IPS DF 6.9 (cell line): ENCODE measurements at regions not wholly inside any gene's neighbourhood (a gene's known extent, or its start where the extent isn't known, plus 50 kb on each side); places are given as distances from the start of the nearest gene placed in this dataset.

Experiments
- DNase-seq: peaks from one replicate; pipeline ENCODE4 v3.0.0-alpha.2; 2013; ENCODE audit warnings: low read depth, low spot score
- H3K27ac ChIP-seq: one replicate; pipeline ENCODE4 v1.5.1; 2013; ENCODE audit warnings: low read length, control low read depth
- H3K27me3 ChIP-seq: 2 replicates; pipeline ENCODE4 v1.6.1; 2013; ENCODE audit warnings: mild to moderate bottlenecking, low read length; ENCODE audit not compliant: control insufficient read depth, insufficient read depth
- H3K36me3 ChIP-seq: 2 replicates; pipeline ENCODE4 v1.6.1; 2013; ENCODE audit warnings: low read length; ENCODE audit not compliant: control insufficient read depth, insufficient read depth
- H3K4me1 ChIP-seq: 2 replicates; pipeline ENCODE4 v1.6.1; 2013; ENCODE audit warnings: low read length; ENCODE audit not compliant: control insufficient read depth, insufficient read depth
- H3K4me3 ChIP-seq: 2 replicates; pipeline ENCODE4 v1.5.1; 2013; ENCODE audit warnings: mild to moderate bottlenecking, low read length
- H3K9me3 ChIP-seq: 2 replicates; pipeline ENCODE4 v1.6.1; 2013; ENCODE audit warnings: low read length, inconsistent platforms; ENCODE audit not compliant: control insufficient read depth, insufficient read depth
- WGBS: extraction: QIAGEN DNeasy Blood & Tissue Kit; methylation state at CpG from one replicate; pipeline ENCODE4 v1.1.7; 2013; ENCODE audit warnings: mixed read lengths, missing lambda C conversion rate; ENCODE audit not compliant: insufficient read length, insufficient coverage; 5-methylcytosine and 5-hydroxymethylcytosine counted together

DNA sequence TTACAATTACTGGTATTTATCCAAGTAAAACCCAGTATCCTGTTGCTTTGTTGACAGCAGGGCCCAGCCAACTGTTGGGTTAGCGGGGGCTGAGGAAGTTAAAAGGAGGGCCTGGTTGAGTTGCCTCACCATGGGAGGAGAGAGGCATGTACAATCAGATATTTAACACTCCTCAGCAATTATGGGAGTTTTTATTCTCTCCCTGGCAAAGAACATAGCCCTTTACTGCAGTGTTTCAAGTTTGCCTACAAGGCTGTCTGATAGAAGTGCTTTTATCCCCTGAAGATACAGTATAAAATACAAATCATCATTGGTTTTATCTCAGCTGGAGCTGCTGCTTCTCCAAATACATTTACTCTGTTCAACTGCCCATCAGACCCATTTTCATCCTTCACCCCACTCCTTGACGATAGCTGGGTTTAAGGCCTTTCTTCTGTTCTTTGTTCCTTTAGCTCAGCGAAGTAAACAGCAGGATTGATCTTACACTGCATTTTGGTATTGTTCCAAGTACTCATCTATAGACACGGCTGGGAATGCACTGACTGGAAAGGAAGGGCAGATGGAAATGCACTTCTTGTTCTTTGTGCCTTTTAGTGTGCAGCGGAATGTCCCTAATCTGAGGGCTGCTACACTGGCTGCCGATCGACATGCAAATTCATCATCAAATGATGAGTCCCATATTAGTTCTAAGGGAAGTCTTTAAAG is 402.5 kb upstream of the SPRED2 start:
- H3K36me3 ChIP-seq, result no peaks in the 10 kb centered on the region
- H3K27ac ChIP-seq, result no peak overlapping the region
- H3K4me1 ChIP-seq, result no peaks in the 10 kb centered on the region; the same call in 1 of the 2 replicates
- no peaks in the 10 kb centered on the region for H3K9me3 ChIP-seq
- H3K4me3 ChIP-seq, result no peak overlapping the region
- no CpG with 5 or more reads among the region's 7 CpGs for WGBS
- no peaks in the 10 kb centered on the region for H3K27me3 ChIP-seq
- no peak for DNase-seq

DNA sequence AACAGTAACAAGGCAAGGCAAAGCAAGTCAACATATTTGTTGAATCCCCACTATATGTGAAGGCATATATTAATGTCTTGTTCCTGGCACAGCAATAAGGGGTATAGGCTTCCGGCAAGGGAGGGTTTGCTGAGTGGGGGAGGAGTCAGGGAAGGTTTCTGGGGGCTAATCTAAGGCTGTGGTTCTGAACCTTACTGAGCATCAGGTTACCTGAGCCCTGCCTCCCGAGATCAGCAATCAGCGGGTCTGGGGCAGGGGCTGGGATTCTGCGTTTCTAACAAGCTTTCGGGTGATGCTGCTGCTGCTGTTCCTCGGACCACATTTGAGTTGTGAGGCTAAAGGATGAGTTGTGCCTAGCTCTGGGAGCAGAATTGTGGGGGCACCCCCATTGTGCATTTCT is 401.7 kb upstream of the SPRED2 start:
- Histone ChIP-seq H3K27me3 (no peaks in the 10 kb centered on the region), H3K9me3 (no peaks in the 10 kb centered on the region), H3K4me1 (no peaks in the 10 kb centered on the region; the same call in 1 of the 2 replicates), H3K4me3 (no peak overlapping the region), H3K27ac (no peak overlapping the region), H3K36me3 (no peaks in the 10 kb centered on the region)
- DNase-seq, result no peak
- no CpG with 5 or more reads among the region's 6 CpGs for WGBS

DNA sequence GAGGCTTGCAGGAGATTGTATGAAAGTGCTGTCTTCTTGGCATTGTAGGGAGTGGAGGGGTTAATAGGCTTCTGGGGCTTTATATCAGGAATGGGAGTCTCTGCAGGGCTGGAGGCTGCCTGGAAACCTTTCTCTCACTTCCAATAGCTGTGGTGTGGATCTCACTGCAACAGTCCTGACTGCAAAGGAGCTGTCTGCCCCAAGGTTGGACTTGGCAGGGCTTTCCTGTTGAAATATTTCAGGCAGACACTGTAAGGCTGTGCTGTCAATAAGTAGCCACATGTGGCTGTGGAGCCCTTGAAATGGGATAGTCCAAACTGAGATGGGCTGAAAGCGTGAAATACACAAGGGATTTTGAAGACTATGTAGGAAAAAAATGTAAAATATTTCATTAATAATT is 399.1 kb upstream of the SPRED2 start:
- H3K27me3 ChIP-seq, result no peaks in the 10 kb centered on the region
- no peaks in the 10 kb centered on the region for H3K9me3 ChIP-seq
- no peak overlapping the region for H3K27ac ChIP-seq
- H3K36me3 ChIP-seq, result no peaks in the 10 kb centered on the region
- no peak for DNase-seq
- WGBS, result no CpG with 5 or more reads among the region's 1 CpG
- H3K4me3 ChIP-seq, result no peak overlapping the region
- H3K4me1 ChIP-seq, result no peaks in the 10 kb centered on the region; the same call in 1 of the 2 replicates

DNA sequence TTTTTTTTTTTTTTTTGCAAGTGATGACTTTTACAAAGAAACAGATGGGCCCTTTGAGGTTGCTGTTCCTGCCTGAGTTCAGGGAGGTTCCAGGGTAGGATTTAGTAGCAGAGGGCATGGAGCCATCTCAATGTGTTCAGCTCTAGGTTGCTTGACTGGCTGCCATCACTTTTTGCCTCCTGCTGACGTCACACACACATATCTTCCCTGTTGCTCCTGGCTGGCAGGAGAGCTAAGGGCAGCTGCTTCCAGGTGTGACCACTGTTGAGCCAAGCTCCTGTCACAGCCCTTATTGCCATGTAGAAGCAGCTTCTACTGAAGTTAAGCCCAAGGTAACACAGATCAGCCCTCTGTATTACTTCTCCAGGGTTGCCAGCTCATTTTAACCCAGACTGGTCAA is 394.2 kb upstream of the SPRED2 start:
- H3K27me3 ChIP-seq, result no peaks in the 10 kb centered on the region
- no peaks in the 10 kb centered on the region for H3K4me1 ChIP-seq
- no CpG with 5 or more reads among the region's 1 CpG for WGBS
- H3K36me3 ChIP-seq, result no peaks in the 10 kb centered on the region
- DNase-seq, result no peak
- no peaks in the 10 kb centered on the region for H3K9me3 ChIP-seq
- no peak overlapping the region for H3K27ac ChIP-seq
- no peak overlapping the region for H3K4me3 ChIP-seq

DNA sequence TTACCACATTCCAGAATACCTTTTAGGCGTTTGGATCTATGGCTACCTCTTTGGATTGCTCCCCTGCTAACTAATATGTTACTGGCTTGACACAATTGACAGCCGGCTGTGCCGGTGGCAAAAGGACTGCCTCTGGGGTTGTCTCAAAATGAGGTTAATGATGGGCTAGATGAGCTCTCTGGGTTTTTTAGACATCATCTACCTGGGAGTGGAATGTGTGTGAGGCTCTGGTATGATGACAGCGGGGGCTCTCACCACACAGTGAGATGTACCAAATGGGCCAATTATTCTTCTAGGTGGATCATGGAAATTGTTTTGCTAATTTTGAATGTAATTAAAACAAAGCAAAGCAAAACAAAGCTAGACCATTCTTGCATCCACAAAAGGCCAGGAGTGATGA is 391.1 kb upstream of the SPRED2 start:
- H3K27me3 ChIP-seq, result no peaks in the 10 kb centered on the region
- DNase-seq, result no peak
- no CpG with 5 or more reads among the region's 4 CpGs for WGBS
- no peak overlapping the region for H3K27ac ChIP-seq
- H3K4me3 ChIP-seq, result no peak overlapping the region
- H3K4me1 ChIP-seq, result no peaks in the 10 kb centered on the region
- H3K36me3 ChIP-seq, result no peaks in the 10 kb centered on the region
- no peaks in the 10 kb centered on the region for H3K9me3 ChIP-seq

DNA sequence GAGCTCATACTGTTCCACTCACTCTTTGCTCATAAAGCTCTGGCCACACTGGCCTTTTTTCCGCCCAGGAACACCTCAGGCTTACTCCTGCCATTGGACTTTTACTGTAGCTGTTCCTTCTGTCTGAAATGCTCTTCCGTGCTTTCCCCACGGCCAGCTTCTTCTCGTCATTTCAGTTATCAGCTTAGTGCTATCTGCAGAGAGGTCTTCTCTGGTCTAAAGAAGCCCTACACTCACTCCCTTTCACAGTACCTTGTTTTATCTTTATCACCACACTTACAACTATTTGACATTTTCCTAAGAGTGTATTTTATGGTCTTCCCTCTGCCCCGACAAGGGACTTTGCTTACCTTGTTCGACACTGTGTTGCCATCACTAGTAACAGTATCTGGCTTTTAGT is 388.1 kb upstream of the SPRED2 start:
- no peaks in the 10 kb centered on the region for H3K36me3 ChIP-seq
- DNase-seq, result no peak
- no peaks in the 10 kb centered on the region for H3K27me3 ChIP-seq
- no peak overlapping the region for H3K27ac ChIP-seq
- WGBS, result no CpG with 5 or more reads among the region's 6 CpGs
- no peaks in the 10 kb centered on the region for H3K4me1 ChIP-seq
- H3K4me3 ChIP-seq, result no peak overlapping the region
- H3K9me3 ChIP-seq, result no peaks in the 10 kb centered on the region

DNA sequence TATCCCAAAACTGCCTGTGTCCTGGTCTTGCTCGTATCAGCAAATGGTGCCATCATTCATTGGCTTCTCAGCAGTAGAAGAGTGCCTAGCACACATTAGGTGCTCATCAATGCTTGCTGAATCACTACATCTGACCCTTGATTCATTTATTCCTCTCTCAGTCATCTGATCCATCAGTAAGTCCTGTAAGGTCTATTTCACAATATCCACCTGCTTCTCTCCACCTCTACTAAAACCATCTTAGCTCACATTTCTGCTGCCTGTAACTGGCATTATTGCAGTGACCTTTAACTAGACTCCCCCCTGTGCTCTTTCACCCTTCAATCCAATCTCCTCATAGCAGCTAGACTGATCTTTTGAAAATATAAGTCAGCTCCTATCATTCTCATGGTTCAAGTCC is 387.6 kb upstream of the SPRED2 start:
- no CpG with 5 or more reads among the region's 1 CpG for WGBS
- Histone ChIP-seq H3K27ac (no peak overlapping the region), H3K27me3 (no peaks in the 10 kb centered on the region), H3K36me3 (no peaks in the 10 kb centered on the region), H3K4me3 (no peak overlapping the region), H3K4me1 (no peaks in the 10 kb centered on the region), H3K9me3 (no peaks in the 10 kb centered on the region)
- DNase-seq, result no peak

DNA sequence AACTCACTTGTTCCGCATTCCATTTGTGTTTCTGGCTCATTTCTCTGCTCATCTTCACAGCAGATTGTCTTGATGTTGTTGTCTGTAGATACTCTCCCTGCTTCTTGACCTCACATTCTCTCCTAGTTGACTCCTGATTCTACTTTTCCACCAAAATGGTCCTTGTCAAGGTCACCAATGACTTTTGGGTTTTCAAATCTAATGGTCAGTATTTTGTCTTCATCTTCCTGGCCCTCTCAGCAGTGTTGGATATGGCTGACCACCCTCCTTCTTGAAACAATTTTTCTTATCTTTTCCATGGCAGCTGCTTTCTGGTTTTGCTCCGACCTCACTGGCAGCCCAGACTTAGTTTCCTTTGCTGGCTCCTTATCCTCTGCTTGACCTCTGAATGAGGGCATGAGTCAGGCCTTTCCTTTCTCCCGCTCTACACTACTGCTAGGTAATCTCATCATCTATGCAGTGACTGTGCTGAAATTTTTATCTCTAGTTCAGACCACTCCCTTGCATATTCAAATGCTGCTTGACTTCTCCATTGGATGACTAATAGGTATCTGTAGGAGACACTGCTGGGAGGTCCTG is 386.6 kb upstream of the SPRED2 start:
- Histone ChIP-seq H3K4me1 (no peaks in the 10 kb centered on the region), H3K36me3 (no peaks in the 10 kb centered on the region), H3K9me3 (no peaks in the 10 kb centered on the region), H3K27me3 (no peaks in the 10 kb centered on the region), H3K27ac (no peak overlapping the region), H3K4me3 (no peak overlapping the region)
- WGBS, result no CpG with 5 or more reads among the region's 3 CpGs
- DNase-seq, result no peak

DNA sequence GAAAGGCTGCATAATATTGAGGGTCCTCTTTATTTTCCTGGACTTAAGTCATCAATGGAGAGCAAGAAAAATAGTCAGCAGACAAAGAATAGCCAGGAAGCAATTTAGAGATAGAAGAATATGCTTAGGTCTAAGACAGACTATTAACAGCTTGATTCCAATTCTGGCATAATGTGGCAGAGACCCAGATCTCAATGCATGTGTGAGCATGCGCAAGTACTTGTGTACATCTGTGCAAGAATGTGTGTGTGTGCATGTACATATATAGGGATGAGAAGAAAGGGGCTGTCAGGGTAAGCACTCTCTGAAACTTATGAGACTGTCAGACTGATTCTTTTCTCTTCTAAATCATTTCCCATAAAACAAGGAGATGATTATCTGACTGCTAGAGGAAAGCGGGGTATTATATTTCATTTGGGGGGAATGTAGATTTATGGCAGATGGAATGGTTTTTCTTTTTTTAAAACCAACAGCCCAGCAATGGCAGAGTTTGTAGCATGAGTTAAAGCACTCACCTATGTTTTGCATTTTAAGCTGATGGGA is 381.3 kb upstream of the SPRED2 start:
- Histone ChIP-seq H3K36me3 (no peaks in the 10 kb centered on the region), H3K9me3 (no peaks in the 10 kb centered on the region), H3K27ac (no peak overlapping the region), H3K27me3 (no peaks in the 10 kb centered on the region), H3K4me1 (no peaks in the 10 kb centered on the region), H3K4me3 (no peak overlapping the region)
- no CpG with 5 or more reads among the region's 2 CpGs for WGBS
- DNase-seq, result no peak

DNA sequence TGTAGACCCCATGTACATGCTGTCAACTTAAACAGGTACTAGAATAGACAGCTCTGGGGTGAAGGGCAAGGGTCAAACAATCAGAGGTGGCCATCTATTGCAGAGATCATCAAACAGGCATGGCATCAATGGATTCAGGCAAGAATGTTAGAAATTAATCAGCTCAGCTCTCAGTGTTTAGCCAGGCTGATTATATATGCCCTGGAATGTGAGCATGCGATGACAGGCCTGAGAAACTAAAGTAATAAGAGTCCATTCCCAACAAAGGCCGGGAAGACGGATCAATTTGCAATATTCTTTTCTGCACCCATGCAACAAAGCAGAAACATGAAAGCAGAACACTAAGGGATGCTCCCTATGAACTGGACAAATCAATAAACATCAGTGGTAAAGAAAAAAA is 380.5 kb upstream of the SPRED2 start:
- H3K4me3 ChIP-seq, result no peak overlapping the region
- no peaks in the 10 kb centered on the region for H3K9me3 ChIP-seq
- H3K27ac ChIP-seq, result no peak overlapping the region
- WGBS, result no CpG with 5 or more reads among the region's 3 CpGs
- H3K4me1 ChIP-seq, result no peaks in the 10 kb centered on the region
- no peak for DNase-seq
- no peaks in the 10 kb centered on the region for H3K27me3 ChIP-seq
- H3K36me3 ChIP-seq, result no peaks in the 10 kb centered on the region

DNA sequence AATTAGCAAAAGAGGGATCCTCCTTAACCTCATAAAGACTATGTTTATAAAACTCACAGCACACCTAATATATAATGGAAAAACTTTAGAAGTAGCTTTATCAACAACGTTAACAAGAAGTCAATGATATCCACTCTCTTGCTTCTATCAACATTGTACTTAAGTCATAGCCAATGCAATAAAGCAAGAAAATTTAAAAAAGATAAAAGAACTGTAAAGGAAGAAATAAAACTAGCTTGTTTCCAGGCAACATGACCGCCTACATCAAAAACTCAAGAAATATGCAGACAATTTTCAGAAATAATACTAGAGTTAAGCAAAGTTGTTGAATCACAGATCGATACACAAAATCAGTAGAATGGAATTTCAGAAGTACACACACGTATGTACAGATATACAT is 375.5 kb upstream of the SPRED2 start:
- H3K4me1 ChIP-seq, result no peaks in the 10 kb centered on the region
- H3K36me3 ChIP-seq, result no peaks in the 10 kb centered on the region
- WGBS, result no CpG with 5 or more reads among the region's 4 CpGs
- H3K4me3 ChIP-seq, result no peak overlapping the region
- H3K27me3 ChIP-seq, result no peaks in the 10 kb centered on the region
- H3K9me3 ChIP-seq, result no peaks in the 10 kb centered on the region
- DNase-seq, result no peak
- no peak overlapping the region for H3K27ac ChIP-seq
